HepG2 (cell line): ENCODE measurements at regions not wholly inside any gene's neighbourhood (a gene's known extent, or its start where the extent isn't known, plus 50 kb on each side); places are given as distances from the start of the nearest gene placed in this dataset.

ENCODE experiments used
- ATAC-seq: fragments of 200-7000 bp; cut with Tn5 transposase; 3 replicates; pipeline ENCODE4 v1.9.1; 2020; ENCODE audit warnings: mild to moderate bottlenecking, moderate library complexity
- BruUV-seq: library from RNA; stranded (reverse); fragments of 400-500 nt; replicated peaks from 2 replicates; lab custom pipeline; 2021; lab: Mats Ljungman, UMichigan
- CTCF ChIA-PET: fragments of 300-600 bp; formaldehyde crosslinking; extraction: SDS; loops from one replicate; lab custom pipeline; 2021; ENCODE audit warnings: low total read pairs, inconsistent platforms, low intra/inter-chr PET ratio; lab: Yijun Ruan, JAX
- POLR2A ChIA-PET: fragments of 350-600 bp; sonication (Branson Sonifier 250); formaldehyde crosslinking; loops from one replicate; lab custom pipeline; 2020; ENCODE audit warnings: antibody characterized with exemption, inconsistent platforms; lab: Yijun Ruan, JAX
- DNase-seq: peaks from one replicate; pipeline ENCODE4 v3.0.0-alpha.2; 2015; ENCODE audit warnings: low spot score
- FAIRE-seq: peaks from 3 replicates; lab custom pipeline; 2011; peaks lifted over from hg19 to GRCh38; lab: Jason Lieb, UNC
- H2AFZ ChIP-seq: one replicate; pipeline ENCODE4 v1.6.1; 2011; ENCODE audit warnings: low read length, inconsistent platforms
- H3K27ac ChIP-seq: fragments of 300-600 bp; 3 replicates; pipeline ENCODE4 v1.8.0; 2011; ENCODE audit warnings: mixed run types, mild to moderate bottlenecking, mixed read lengths, low read length, inconsistent platforms; ENCODE audit not compliant: insufficient read depth; ENCODE audit errors: extremely low read length
- H3K27me3 ChIP-seq, 2 experiments: fragments of 200-600 bp in 1 of 2; 2 replicates in 1 of 2; 3 replicates in 1 of 2; pipeline versions ENCODE4 v1.6.0 to v1.8.0; 2011; ENCODE audit warnings: low read length in 2 of 2, mild to moderate bottlenecking in 2 of 2, moderate library complexity in 2 of 2, inconsistent platforms in 1 of 2; ENCODE audit not compliant: insufficient read depth in 2 of 2, control insufficient read depth in 1 of 2
- H3K36me3 ChIP-seq, 2 experiments: fragments of 200-600 bp in 1 of 2; replicated peaks in 1 of 2; 2 replicates in 1 of 2; 3 replicates in 1 of 2; pipeline versions ENCODE4 v1.5.1 to v1.8.0; 2011; ENCODE audit warnings: low read length in 2 of 2, inconsistent platforms in 1 of 2; ENCODE audit not compliant: insufficient read depth in 2 of 2, control insufficient read depth in 1 of 2
- H3K4me1 ChIP-seq: 2 replicates; pipeline ENCODE4 v1.5.1; 2012; ENCODE audit warnings: low read length, inconsistent platforms; ENCODE audit not compliant: insufficient read depth
- H3K4me2 ChIP-seq: 2 replicates; pipeline ENCODE4 v1.6.0; 2011; ENCODE audit warnings: low read depth, low read length, inconsistent platforms
- H3K4me3 ChIP-seq, 3 experiments: fragments of 200-600 bp in 1 of 3; sonication (generic), shearing (Covaris generic) in 1 of 3; replicated peaks in 1 of 3; 2 replicates each; pipeline ENCODE4 v1.5.1; 2011 to 2016; ENCODE audit warnings: low read length in 3 of 3, inconsistent platforms in 2 of 3, low read depth in 2 of 3, mild to moderate bottlenecking in 2 of 3, control low read depth in 1 of 3, mixed read lengths in 1 of 3; ENCODE audit not compliant: insufficient read depth in 1 of 3
- H3K79me2 ChIP-seq: one replicate; pipeline ENCODE4 v1.6.1; 2011; ENCODE audit warnings: low read length, inconsistent platforms; ENCODE audit not compliant: insufficient read depth
- H3K9ac ChIP-seq: 2 replicates; pipeline ENCODE4 v1.6.0; 2011; ENCODE audit warnings: mild to moderate bottlenecking, low read depth, low read length, inconsistent platforms; ENCODE audit not compliant: insufficient read depth
- H3K9me3 ChIP-seq: 2 replicates; pipeline ENCODE4 v1.5.1; 2012; ENCODE audit warnings: mild to moderate bottlenecking, low read length
- H4K20me1 ChIP-seq: 2 replicates; pipeline ENCODE4 v1.6.0; 2011; ENCODE audit warnings: inconsistent platforms, mild to moderate bottlenecking, low read length, moderate library complexity; ENCODE audit not compliant: insufficient read depth
- ATF7-NPFF ChIP-seq: sonication (generic); formaldehyde crosslinking; IDR thresholded peaks from 2 replicates; pipeline ENCODE4 v1.8.1; 2023; ENCODE audit warnings: mild to moderate bottlenecking, low read depth, missing genetic modification reagents, moderate library complexity
- BCL6 ChIP-seq: IDR thresholded peaks from 2 replicates; pipeline ENCODE4 v1.6.1; 2016; ENCODE audit warnings: missing genetic modification reagents, missing compliant biosample characterization
- ERF ChIP-seq: IDR thresholded peaks from 2 replicates; pipeline ENCODE4 v1.6.1; 2018; ENCODE audit warnings: missing biosample characterization, missing genetic modification reagents
- MAFG ChIP-seq: sonication (generic); formaldehyde crosslinking; IDR thresholded peaks from 2 replicates; pipeline ENCODE4 v1.5.1; 2020; ENCODE audit warnings: mild to moderate bottlenecking, missing genetic modification reagents
- MEF2D ChIP-seq: sonication (generic); formaldehyde crosslinking; IDR thresholded peaks from 2 replicates; pipeline ENCODE4 v1.5.1; 2020; ENCODE audit warnings: mild to moderate bottlenecking, missing genetic modification reagents
- ZNF747 ChIP-seq: sonication (generic); formaldehyde crosslinking; IDR thresholded peaks from 2 replicates; pipeline ENCODE4 v1.8.1; 2023; ENCODE audit warnings: missing genetic modification reagents, mild to moderate bottlenecking, borderline replicate concordance
- ZNF781 ChIP-seq: sonication (generic); formaldehyde crosslinking; IDR thresholded peaks from 2 replicates; pipeline ENCODE4 v1.5.1; 2020; ENCODE audit warnings: borderline replicate concordance, mild to moderate bottlenecking, missing genetic modification reagents; ENCODE audit errors: not compliant biosample characterization
- WGBS: methylation state at CpG from one replicate; pipeline ENCODE4 v1.1.6; 2017; ENCODE audit warnings: low lambda C conversion rate; 5-methylcytosine and 5-hydroxymethylcytosine counted together
- in situ Hi-C: cut with HindIII; loops from 2 replicates; pipeline ENCODE4 v1.10.0; 2017; ENCODE audit warnings: low pct_unique_long_range_greater_than_20kb; ENCODE audit not compliant: extremely low pct_ligation_motif_present
- intact Hi-C: fragments of 100-400 bp; cut with micrococcal nuclease; formaldehyde crosslinking; loops from one replicate; pipeline ENCODE4 v1.10.0; 2022; ENCODE audit not compliant: unreplicated experiment
- TF ChIP-seq, protein P1 (sequence below): sonication (generic); formaldehyde crosslinking; IDR thresholded peaks from 2 replicates; pipeline ENCODE4 v1.4.0; 2020; ENCODE audit warnings: missing genetic modification reagents, borderline replicate concordance
- TF ChIP-seq, protein P2 (sequence below): sonication (generic); formaldehyde crosslinking; IDR thresholded peaks from 2 replicates; pipeline ENCODE4 v1.4.0; 2020; ENCODE audit warnings: missing genetic modification reagents
- TF ChIP-seq, protein P3 (sequence below): sonication (generic); formaldehyde crosslinking; IDR thresholded peaks from 2 replicates; pipeline ENCODE4 v1.5.0; 2020; ENCODE audit warnings: mild to moderate bottlenecking, low read depth, missing genetic modification reagents, borderline replicate concordance
- TF ChIP-seq, protein P4 (sequence below): sonication (generic); formaldehyde crosslinking; IDR thresholded peaks from 2 replicates; pipeline ENCODE4 v1.4.0; 2020; ENCODE audit warnings: mild to moderate bottlenecking, missing genetic modification reagents

DNA sequence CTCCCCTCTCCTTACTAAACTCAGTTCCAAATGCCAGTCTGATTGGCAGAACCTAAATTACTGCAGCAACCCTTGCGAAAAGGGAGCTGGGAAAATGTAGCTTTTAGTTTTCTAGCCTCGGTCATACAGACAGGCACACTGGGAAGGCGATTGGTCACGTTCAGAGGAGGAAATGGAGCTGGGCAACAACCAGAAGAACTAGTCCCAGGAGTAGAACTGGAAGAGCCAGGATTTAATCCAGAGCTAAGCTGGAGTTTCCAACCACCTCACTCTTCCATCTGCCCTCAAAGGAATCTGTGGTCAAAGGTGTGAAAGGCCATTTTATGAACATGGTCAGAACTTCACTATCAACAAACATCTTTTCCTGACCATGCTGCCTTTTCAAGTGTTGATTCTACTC, 155.7 kb upstream of the ARHGAP20 start:
- ChIA-PET POLR2A (no interaction called here), CTCF (no interaction called here)
- FAIRE-seq (no peak), DNase-seq (no peak), ATAC-seq (no peak)
- Histone ChIP-seq H3K9ac (no peak overlapping the region), H3K79me2 (no peaks in the 10 kb centered on the region), H4K20me1 (no peaks in the 10 kb centered on the region), H3K4me3 (no peak overlapping the region), H3K4me2 (no peak overlapping the region), H3K27me3 (peaks cover 2 to 15% of the 10 kb centered on the region in 2 experiments; a peak in 3 of 5 replicates), H3K9me3 (no peaks in the 10 kb centered on the region), H3K27ac (no peak overlapping the region), H3K4me1 (no peaks in the 10 kb centered on the region), H2AFZ (no peak overlapping the region), H3K36me3 (no peaks in the 10 kb centered on the region)
- WGBS = 0% methylated on average over 3 of the region's 4 CpGs
- intact Hi-C loops = no loop called here
- BruUV-seq = no TSS peak
- in situ Hi-C loops = no loop called here
- TF ChIP-seq, protein P1, sequence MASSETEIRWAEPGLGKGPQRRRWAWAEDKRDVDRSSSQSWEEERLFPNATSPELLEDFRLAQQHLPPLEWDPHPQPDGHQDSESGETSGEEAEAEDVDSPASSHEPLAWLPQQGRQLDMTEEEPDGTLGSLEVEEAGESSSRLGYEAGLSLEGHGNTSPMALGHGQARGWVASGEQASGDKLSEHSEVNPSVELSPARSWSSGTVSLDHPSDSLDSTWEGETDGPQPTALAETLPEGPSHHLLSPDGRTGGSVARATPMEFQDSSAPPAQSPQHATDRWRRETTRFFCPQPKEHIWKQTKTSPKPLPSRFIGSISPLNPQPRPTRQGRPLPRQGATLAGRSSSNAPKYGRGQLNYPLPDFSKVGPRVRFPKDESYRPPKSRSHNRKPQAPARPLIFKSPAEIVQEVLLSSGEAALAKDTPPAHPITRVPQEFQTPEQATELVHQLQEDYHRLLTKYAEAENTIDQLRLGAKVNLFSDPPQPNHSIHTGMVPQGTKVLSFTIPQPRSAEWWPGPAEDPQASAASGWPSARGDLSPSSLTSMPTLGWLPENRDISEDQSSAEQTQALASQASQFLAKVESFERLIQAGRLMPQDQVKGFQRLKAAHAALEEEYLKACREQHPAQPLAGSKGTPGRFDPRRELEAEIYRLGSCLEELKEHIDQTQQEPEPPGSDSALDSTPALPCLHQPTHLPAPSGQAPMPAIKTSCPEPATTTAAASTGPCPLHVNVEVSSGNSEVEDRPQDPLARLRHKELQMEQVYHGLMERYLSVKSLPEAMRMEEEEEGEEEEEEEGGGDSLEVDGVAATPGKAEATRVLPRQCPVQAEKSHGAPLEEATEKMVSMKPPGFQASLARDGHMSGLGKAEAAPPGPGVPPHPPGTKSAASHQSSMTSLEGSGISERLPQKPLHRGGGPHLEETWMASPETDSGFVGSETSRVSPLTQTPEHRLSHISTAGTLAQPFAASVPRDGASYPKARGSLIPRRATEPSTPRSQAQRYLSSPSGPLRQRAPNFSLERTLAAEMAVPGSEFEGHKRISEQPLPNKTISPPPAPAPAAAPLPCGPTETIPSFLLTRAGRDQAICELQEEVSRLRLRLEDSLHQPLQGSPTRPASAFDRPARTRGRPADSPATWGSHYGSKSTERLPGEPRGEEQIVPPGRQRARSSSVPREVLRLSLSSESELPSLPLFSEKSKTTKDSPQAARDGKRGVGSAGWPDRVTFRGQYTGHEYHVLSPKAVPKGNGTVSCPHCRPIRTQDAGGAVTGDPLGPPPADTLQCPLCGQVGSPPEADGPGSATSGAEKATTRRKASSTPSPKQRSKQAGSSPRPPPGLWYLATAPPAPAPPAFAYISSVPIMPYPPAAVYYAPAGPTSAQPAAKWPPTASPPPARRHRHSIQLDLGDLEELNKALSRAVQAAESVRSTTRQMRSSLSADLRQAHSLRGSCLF (CRISPR knock-in tag) = no peak
- TF ChIP-seq ZNF781 (CRISPR knock-in tag) (no peak), BCL6 (CRISPR knock-in tag) (no peak), MEF2D (CRISPR knock-in tag) (no peak), MAFG (CRISPR knock-in tag) (no peak), ATF7-NPFF (CRISPR knock-in tag) (no peak), ERF (CRISPR knock-in tag) (no peak), ZNF747 (no peak)
- TF ChIP-seq, protein P2, sequence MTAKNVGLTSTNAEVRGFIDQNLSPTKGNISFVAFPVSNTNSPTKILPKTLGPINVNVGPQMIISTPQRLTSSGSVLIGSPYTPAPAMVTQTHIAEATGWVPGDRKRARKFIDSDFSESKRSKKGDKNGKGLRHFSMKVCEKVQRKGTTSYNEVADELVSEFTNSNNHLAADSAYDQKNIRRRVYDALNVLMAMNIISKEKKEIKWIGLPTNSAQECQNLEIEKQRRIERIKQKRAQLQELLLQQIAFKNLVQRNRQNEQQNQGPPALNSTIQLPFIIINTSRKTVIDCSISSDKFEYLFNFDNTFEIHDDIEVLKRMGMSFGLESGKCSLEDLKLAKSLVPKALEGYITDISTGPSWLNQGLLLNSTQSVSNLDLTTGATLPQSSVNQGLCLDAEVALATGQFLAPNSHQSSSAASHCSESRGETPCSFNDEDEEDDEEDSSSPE (CRISPR knock-in tag) = no peak
- TF ChIP-seq, protein P3, sequence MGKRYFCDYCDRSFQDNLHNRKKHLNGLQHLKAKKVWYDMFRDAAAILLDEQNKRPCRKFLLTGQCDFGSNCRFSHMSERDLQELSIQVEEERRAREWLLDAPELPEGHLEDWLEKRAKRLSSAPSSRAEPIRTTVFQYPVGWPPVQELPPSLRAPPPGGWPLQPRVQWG (CRISPR knock-in tag) = no peak
- TF ChIP-seq, protein P4, sequence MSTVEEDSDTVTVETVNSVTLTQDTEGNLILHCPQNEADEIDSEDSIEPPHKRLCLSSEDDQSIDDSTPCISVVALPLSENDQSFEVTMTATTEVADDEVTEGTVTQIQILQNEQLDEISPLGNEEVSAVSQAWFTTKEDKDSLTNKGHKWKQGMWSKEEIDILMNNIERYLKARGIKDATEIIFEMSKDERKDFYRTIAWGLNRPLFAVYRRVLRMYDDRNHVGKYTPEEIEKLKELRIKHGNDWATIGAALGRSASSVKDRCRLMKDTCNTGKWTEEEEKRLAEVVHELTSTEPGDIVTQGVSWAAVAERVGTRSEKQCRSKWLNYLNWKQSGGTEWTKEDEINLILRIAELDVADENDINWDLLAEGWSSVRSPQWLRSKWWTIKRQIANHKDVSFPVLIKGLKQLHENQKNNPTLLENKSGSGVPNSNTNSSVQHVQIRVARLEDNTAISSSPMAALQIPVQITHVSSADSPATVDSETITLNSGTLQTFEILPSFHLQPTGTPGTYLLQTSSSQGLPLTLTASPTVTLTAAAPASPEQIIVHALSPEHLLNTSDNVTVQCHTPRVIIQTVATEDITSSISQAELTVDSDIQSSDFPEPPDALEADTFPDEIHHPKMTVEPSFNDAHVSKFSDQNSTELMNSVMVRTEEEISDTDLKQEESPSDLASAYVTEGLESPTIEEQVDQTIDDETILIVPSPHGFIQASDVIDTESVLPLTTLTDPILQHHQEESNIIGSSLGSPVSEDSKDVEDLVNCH (CRISPR knock-in tag) = no peak
